GM12865 (cell line): ENCODE measurements at regions not wholly inside any gene's neighbourhood (a gene's known extent, or its start where the extent isn't known, plus 50 kb on each side); places are given as distances from the start of the nearest gene placed in this dataset.
"Not testable (repeated sequence)": the region's sequence is repeated elsewhere in the genome, so short reads cannot be mapped to it uniquely, and the experiment has no call there.

Experiments used
- DNase-seq: peaks from one replicate; pipeline ENCODE4 v3.0.0; 2010; ENCODE audit warnings: low read depth
- H3K4me3 ChIP-seq: 2 replicates; pipeline ENCODE4 v1.5.1; 2011; ENCODE audit warnings: mild to moderate bottlenecking, low read depth, low read length, control low read depth
- CTCF ChIP-seq: IDR thresholded peaks from 2 replicates; pipeline ENCODE4 v1.5.1; 2011; ENCODE audit warnings: low read length, control low read depth, low read depth, inconsistent platforms; ENCODE audit not compliant: insufficient read depth; ENCODE audit errors: missing control alignments

GRCh38 chr10:118931436-118931835, 98.1 kb upstream of the NANOS1 start:
- DNase-seq, result no peak
- TF ChIP-seq CTCF, result no peak
- H3K4me3 ChIP-seq, result no peak overlapping the region

GRCh38 chr10:118932154-118932553, 97.4 kb upstream of the NANOS1 start:
- DNase-seq, H3K4me3 ChIP-seq: not testable (repeated sequence)

- DNase-seq, result no peak
- TF ChIP-seq CTCF, result no peak
- no peak overlapping the region for H3K4me3 ChIP-seq
These were observed 92.3 kb upstream of the NANOS1 start for GRCh38 chr10:118937226-118937625.

GRCh38 chr10:118939211-118940007, 90.1 kb upstream of the NANOS1 start:
- no peak overlapping the region for H3K4me3 ChIP-seq
- peak; percentile 5 for DNase-seq
- TF ChIP-seq CTCF, result no peak

- no peak for DNase-seq
These were observed 89.1 kb upstream of the NANOS1 start for GRCh38 chr10:118940386-118940785.

GRCh38 chr10:118943253-118943652, 86.3 kb upstream of the NANOS1 start:
- no peak overlapping the region for H3K4me3 ChIP-seq
- no peak for DNase-seq
- TF ChIP-seq CTCF, result no peak

More at GRCh38 chr10:118940386-118940785, 89.1 kb upstream of the NANOS1 start:
- H3K4me3 ChIP-seq, result no peak overlapping the region
- TF ChIP-seq CTCF, result no peak

GRCh38 chr10:118944959-118945633, 84.4 kb upstream of the NANOS1 start:
- DNase-seq, result no peak
- no peak for TF ChIP-seq CTCF
- H3K4me3 ChIP-seq, result no peak overlapping the region
